NK-92 (cell line): ENCODE measurements at regions not wholly inside any gene's neighbourhood (a gene's known extent, or its start where the extent isn't known, plus 50 kb on each side); places are given as distances from the start of the nearest gene placed in this dataset.
"Not testable (repeated sequence)": the region's sequence is repeated elsewhere in the genome, so short reads cannot be mapped to it uniquely, and the experiment has no call there.

ENCODE experiments used
- DNase-seq: peaks from one replicate; lab custom pipeline; 2025; ENCODE audit not compliant: unreplicated experiment; lab: John Stamatoyannopoulos, UW

DNA sequence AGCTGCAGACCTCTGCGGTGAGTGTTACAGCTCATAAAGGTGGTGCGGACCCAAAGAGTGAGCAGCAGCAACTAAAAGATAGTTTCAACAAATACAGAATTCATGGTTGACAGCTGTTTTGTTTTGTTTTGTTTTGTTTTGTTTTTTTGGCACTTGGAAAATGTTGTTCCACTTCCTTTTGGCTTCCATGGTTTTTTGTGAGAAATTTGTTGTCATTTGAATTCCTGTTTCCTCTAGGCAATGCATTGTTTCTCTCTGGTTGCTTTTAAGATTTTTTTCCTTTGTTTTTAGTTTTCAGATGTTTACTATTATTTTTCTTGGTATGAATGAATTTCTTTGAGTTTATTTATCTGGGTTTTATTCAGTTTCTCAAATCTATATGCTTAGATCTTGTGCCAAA lies 229.4 kb downstream of the MID1IP1 start:
- no peak for DNase-seq

DNA sequence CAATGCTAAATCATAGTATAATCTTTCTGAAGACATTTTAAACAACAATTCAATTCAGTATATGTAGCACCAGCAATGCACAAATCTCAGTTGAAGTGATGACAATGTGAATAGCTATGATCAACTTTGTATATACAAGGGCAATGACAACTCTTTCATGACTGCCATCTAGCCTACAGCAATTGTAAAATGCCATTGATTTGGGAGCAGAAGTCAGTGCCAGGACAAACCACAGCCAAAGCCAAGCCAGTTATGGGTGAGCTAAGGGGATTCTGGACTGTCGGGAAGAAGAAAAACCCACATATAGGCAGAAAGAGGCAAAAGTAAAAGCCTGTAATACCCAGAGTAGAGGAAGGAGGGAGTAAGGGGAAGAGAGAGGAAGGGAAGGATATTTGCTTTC lies 238.6 kb downstream of the MID1IP1 start:
- no peak for DNase-seq

DNA sequence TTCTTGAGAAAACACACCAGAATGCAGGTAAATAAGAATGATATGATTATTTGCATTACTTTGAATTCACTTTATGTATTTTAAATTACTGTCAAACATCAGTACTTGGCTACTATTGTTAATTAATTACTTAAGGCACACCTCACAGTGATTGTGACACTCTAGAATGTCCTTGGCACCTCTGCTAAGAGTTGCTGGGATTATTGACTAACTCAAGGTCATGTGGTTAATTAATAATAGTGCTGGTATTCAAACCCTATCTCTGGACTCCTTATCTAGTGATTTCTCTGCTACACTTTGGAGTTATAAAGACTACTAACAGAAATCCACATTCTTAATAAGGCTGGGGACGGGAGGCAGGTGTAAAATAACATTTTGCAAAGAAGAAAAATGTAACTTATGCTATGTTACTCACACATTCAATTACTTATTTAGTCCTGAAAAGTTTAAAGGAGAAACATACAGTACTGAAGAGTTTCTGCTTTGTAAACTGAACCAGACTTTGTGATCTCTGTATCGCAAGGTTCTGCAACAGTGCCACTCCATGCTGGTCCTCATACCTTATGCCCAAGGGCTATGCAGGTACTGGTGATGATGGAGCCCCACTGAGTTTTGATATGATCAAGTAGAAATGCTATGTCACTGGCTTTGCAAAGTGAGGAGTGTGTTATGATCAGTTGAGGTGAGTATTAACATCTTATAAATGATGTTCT lies 242.7 kb downstream of the MID1IP1 start:
- DNase-seq = no peak

DNA sequence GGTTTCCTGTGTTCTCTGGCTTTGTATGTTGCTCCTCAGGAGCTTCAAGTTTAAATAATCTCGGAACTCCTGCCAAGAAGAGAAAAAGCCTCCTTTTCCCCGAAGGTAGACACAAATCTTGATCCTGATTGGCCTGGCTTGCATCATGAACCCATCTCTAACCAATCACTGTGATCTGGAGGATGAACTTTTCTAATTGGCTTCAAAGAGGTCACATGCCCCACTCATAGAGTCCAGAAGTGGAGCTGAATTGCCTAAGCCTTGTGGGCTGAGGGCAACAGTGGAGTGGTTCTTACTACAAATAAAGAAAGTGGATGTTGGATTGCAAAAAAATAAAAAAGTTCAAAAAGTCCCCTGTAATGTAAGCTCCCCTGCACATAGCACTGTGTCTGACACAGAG lies 245.9 kb downstream of the MID1IP1 start:
- no peak for DNase-seq

DNA sequence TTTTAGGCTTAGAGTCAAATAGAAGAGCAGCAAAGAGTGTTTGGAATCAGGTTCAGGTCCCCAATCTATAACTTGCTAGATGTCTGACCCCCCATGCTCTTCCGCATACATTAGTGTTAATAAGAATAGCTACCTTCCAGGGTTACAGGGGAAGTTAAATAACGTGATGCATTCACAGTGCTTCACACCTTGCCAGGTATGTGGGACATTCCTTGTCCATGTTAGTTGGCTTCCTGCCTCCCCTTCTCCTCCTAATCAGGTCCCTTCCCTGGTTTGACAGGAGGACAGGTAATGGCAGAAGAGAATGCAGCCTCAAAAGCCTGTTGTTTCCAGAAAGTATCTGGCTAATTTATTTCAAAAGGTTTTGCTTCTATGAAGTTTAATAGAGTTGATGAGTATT lies 248.7 kb downstream of the MID1IP1 start:
- DNase-seq = no peak

DNA sequence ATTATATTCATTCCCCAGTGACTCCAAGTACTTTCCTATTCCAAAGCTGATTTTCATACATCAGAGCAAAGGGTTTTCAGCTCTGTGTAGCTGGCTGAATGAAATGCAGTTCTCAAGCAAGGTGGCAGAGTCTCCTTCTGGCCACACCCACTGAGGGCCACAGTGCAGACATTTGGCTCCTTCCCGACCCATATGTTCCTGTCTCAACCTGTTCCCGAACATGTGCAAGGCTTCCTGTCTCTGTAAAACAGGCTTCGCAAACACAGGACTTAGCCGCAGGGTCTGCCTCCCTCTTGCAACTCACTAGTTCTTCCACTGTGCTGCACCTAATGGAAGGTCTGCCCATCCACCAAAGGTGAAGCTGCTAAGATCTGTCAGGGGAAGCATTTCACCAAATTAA lies 249.2 kb downstream of the MID1IP1 start:
- DNase-seq = no peak

DNA sequence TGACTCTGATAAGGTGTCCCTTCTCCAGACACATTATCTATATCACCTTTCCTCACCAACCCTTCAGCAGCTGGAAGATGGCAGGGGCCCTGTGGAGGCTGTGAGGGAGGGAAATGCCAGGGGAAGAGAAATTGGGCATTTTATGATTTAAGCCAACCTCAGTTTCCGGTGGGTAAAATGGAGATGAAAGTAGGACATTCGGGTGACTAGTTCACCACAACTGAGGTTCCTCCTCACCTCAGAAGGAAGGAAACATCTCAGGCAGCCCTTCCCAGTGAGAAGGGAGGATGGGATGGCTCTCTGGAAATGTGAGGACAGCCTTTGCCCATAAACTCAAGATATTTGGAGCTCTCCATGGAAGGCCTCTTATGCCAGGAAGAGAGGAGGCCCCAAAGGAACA lies 251.5 kb downstream of the MID1IP1 start:
- no peak for DNase-seq

DNA sequence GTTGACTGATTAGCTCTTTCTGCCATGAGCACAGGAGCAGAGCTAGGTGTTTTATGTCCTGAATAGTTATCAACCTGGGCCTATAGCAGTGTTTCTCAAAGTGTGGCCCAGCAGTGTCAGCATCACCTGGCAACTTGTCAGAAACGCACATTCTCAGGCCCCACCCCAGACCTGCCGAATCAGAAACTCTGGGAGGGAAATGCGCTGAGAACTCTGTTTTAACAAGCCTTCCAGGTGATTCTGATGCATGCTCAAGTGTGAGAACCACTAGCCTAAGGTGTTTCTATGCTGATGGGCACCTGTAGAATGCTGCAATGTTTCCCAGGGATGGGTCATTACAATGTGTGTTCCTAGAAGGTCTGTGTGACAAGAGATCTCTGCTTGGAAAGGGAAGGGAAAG lies 257.5 kb downstream of the MID1IP1 start:
- DNase-seq = no peak

DNA sequence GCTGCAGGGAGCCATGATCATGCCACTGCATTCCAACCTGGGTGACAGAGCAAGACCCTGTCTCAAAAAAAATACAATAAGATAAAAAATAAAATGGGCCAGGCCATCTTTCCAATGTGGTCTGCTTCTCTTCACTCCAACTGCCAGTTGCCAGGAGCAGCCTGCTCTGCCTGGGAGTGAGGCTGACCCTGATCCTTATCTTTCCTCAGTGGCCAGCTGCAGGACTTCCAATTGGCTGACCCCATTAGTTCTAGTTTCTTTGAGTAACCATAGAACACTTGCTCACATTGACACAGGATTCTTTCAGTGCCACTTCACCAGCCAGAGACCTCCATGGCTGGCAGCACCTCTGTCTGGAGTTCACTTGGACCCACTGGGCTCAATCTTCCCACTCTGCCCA lies 258.6 kb downstream of the MID1IP1 start:
- no peak for DNase-seq

DNA sequence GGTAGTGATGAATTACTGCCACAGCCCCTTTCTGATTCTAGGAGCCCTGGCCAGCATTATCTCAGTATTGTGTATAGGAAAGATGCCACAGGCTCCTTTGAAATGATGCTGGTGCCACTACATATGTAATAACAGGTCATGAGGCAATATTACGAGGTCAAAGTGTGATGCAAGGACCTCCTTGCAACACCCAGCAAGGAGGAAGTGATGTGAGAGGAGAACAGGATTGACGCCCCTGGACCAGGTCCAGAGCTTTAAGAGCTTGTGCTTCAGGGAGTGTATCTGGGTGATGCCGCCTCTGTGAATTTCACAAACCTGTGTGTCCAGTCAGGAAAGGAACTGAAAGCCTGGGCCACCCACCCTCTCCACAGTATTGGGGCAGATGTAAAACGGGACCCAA lies 261.8 kb downstream of the MID1IP1 start:
- no peak for DNase-seq

DNA sequence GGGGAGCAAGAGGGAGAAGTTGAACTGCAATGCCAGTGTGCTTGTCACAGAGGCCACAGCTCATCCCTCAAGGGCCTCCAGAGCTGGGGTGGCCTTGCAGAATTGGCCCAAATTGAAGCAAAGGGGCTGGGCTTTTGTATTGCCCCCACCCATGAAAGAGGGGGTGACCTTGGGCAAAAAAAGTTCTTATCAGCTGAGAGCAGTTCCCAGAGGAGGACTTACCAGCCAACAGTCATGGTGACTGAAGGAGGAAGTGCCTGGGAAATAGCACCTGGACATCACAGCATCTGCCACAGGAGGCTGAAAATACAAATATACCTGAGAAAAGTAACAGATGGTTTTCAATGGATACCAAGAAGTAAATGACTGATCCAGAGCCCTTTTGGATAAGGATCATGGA lies 262.4 kb downstream of the MID1IP1 start:
- no peak for DNase-seq

DNA sequence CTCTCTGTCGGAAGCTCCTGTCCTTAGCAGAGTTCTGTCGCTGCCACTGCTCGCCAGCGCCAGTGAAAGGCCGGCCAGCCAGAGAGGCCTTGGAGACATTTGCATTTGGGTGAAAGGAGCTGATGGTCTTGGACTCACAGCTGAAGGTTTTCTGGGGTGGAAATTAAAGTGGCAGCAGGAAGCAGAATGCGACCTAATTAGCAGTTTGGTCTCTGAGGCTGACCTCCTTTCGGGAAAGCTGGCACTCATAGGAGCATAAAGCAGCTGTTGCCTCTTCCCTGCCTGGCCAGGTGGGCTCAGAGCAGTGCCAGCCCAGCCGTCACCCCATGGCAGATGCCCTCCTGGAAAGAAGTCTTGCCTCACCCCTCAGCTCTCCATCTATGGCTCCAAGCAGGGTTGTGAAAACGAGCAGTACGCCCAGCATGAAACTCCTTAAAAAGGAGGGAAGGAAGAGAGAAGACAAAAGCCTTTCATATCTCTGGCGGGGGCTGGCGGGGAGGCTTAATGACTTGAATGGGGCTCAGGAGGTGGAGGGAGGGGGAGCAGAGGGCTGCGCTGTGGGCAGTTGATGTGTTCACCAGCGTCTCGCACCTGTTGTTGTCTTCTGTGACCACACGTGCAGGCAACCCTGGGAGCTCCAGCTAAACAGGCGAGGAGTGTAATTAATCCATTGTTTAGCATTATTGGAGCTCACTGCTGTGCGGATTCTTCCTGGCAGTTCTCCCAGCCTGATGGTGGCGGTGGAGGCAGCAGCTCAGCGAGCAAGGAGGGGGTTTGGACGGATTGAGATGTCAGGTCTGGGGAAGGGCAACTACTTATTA lies 264.0 kb downstream of the MID1IP1 start:
- DNase-seq = no peak

DNA sequence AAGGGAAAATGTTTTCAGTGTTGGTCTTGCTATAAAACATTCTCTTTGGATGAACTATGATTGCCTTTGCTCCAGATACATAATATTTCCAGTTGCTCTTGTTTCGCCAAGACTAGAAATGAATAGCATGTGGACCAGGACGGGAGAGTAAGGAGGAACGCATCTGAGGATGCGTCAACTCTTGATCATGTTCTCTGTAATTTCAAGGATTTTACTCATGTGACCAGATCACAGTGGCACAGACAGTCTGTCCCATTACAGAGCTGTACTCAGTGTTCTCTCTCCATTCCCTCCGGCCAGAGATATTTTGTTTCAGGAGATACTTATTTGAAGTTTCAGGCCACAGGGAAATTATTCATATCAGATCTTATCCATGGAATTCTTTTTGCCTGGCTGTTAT lies 266.6 kb downstream of the MID1IP1 start:
- no peak for DNase-seq

DNA sequence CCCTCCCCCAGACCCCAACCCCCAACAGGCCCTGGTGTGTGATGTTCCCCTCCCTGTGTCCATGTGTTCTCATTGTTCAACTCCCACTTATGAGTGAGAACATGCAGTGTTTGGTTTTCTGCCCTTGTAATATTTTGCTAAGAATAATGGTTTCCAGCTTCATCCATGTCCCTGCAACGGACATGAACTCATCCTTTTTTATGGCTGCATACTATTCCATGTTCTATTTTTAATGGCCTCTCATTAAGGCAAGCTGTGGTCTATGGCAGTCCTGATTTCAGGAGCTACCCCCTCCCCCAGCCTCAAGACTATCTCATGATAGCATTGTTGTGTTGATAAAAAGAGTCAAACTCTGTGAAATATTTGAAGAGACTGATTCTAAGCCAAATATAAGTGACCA lies 267.4 kb downstream of the MID1IP1 start:
- DNase-seq = not testable (repeated sequence)

DNA sequence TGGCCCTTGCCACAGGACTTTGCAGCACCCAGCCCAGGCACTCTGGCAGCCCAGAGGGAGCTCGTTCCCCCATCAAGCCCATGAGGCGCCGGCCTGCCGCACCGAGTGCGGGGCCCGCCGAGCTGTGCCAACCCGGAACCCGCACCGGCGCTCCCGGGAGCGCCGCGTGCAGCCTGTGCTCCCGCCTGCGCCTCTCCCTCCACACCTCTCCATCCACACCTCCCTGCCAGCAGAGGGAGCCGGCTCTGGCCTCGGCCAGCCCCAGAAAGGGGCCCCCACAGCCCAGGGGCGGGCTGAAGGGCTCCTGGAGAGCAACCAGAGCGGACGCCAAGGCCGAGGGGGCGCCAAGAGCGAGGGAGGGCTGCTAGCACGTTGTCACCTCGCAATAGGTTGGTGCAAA lies 268.8 kb downstream of the MID1IP1 start:
- no peak for DNase-seq

DNA sequence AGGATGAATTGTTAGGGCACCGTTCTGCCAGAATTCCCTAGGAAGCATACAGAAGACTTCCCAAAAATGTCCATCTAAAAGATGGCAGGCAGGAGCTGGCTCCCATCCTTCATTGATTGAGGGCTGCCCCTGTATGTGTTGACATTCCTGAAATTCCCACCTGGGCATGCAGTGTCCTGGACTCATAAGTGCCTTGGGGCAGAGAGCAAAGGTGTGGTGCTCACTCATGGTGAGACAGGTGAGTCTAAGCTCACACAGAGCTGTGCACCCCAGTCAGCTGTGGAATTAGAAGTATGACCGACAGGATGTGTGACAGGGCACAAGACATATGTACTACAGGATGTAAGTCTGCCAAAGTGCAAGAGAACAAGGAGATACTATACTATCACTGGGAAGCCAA lies 271.9 kb downstream of the MID1IP1 start:
- no peak for DNase-seq

DNA sequence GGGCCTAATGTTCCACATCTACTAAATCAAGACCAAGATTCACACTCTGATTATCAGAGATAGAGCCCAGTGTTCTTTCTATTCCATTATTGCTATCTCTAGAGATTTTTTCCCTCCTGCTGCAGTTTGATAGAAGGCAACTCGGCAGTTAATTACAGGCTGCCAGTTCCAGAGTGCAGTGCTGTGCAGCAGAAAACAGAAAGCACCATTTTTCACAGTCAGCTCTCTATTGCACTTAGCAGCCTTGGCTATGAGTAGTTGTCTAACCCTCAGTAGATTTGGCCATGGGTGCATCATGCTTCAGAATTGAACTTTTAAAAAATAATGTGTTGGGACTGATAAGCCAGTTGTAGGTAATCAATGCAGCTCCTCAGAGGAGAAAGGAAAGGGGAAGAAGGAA lies 295.3 kb downstream of the MID1IP1 start:
- no peak for DNase-seq

DNA sequence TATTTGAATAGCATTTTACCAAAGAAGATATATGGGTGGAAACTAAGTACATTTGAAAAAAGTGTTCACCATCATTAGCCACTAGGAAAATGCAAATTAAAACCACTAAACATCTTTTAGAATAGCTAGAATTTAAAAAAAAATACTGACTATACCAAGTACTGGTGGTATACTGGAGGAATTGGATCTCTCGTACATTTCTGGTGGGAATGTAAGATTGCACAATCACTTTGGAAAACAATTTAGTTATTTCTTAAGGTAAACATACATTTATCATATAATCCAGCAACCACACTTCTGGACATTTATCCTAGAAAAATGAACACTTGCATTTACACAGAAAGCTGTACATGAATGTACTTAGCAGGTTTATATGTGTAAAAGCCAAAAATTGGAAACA lies 303.5 kb downstream of the MID1IP1 start:
- DNase-seq = no peak

DNA sequence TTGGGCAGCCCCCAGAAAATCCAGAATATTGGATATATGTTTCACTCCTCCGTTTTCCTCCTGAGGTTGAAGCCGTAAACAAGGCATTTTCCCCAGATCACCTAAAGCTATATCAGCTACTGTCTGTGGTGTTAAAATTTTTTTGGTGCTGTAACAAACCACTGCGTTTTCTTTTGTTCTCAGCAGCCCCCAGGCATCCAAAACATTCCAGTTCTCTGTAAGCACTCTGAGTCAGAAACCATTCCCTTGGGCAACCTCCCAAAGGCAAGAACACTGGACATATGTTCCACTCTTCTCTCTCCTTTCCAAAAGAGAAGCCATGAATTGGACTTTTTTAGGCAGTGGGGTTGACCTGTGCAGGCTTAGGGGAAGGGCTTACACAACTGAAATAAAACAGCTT lies 310.9 kb downstream of the MID1IP1 start:
- DNase-seq = no peak

DNA sequence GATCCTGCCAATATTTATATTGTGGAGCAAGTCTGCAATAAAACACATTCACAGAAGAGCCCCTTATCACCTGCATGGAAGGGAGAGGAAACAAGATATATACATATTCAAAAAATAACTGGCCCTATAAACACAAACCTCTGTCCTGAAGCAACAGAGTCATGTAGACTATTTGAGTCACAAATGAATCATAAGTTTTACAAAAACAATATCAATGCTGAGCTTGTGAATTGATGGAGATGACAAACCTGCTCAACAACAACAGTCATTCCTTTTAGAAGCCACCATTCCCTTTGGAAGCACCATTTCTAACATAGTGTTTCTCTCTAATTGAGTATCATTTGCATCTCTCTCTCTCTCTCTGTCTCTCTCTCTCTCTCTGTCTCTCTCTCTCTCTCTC lies 313.9 kb downstream of the MID1IP1 start:
- DNase-seq = no peak

DNA sequence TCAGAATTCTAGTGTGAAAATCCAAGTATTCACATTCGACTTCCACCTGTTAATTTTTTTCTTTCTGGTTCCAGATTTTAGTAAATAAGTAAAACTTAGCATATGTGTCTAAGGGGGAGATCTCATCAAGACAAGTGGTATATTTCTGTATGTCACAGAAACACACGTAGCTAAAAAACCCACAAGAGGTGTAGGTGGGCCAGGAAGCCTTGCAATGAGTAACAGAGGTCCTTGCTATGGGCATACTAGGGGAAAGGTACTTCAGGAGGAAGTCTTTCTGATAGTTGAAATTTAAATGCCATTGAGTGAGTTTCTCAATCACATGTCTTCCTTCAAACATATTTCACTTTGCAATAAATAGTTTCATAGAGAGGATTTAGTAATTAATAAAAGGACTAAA lies 315.8 kb downstream of the MID1IP1 start:
- no peak for DNase-seq

DNA sequence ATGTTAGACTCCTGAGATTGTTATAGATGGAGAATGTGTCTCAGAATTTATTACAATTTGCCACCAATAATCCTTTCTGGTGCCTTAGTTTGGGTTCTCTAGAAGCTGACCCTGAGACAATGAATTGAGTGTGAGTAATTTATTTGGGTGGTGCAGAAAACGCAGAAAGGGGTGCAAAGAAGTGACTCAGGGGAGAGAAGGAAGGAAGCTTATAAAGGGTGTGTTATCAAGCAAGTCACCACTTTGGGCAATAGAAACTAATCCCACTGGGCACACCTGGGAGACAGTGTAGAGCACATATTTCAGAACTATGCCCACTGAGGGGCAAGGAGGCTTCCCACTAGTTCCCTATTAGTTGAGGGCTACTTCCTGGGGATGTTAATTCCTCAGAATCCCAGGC lies 320.6 kb downstream of the MID1IP1 start:
- no peak for DNase-seq

DNA sequence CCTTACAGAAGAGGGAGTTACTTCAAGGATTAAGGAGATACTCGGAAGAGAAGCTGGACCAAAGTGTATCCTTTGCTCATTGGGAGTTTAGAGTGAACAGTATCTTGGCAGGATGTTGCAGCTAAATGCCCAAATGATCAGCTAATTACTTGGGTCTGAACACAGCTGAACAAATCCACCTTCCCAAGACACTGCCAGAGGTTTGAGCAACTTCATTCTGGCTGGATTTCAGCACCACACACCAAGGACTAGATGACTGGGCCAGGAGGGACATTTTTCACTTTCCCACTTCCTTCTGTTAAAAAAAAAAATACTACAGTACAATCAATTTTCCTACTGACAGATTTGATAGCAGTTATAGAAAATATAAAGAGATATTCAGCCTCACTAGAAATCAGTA lies 324.6 kb downstream of the MID1IP1 start:
- DNase-seq = no peak
